ENCODE measurements at regions not wholly inside any gene's neighbourhood (a gene's known extent, or its start where the extent isn't known, plus 50 kb on each side); places are given as distances from the start of the nearest gene placed in this dataset.

DNA sequence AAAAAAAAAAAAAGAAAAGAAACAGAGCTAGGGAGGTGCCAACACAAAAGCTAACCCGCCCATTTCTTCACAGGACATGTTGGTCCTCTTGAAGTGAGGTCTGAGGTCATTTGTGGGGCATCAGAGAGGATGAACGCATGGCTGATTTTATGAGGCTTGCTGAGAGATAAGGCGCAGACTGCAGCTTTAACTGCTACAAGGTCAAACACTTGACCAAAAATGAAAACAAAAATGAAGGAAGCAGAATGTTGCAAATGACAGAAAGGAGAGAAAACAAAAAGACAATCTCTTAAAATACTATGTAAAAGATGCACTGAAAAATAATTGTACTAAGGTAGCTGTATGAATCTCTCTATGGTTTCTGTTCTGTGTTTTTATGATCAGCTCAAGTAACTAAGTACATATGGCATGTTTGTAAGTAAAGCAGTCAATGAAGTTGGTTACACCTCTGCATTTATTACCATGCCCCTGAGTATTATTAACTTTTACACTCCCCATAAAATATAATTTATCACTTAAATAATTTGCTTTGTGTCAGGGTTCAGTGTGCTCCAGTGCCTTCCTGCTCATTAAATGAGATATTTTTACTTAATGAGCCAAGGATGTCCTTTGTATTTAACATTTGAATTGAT lies 249.1 kb upstream of the NR5A2 start:
- peak overlapping the region in 1 of 3 experiments; percentile 74 for H3K27ac Mint-ChIP-seq
- H3K9me3 Mint-ChIP-seq: no peaks in the 10 kb centered on the region
- TF ChIP-seq, protein P1, sequence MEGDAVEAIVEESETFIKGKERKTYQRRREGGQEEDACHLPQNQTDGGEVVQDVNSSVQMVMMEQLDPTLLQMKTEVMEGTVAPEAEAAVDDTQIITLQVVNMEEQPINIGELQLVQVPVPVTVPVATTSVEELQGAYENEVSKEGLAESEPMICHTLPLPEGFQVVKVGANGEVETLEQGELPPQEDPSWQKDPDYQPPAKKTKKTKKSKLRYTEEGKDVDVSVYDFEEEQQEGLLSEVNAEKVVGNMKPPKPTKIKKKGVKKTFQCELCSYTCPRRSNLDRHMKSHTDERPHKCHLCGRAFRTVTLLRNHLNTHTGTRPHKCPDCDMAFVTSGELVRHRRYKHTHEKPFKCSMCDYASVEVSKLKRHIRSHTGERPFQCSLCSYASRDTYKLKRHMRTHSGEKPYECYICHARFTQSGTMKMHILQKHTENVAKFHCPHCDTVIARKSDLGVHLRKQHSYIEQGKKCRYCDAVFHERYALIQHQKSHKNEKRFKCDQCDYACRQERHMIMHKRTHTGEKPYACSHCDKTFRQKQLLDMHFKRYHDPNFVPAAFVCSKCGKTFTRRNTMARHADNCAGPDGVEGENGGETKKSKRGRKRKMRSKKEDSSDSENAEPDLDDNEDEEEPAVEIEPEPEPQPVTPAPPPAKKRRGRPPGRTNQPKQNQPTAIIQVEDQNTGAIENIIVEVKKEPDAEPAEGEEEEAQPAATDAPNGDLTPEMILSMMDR (IDR thresholded peaks at IDR 0.05; ENCODE audit: unreplicated experiment in 3 of 3): no peak
- H3K4me1 Mint-ChIP-seq: peaks cover 5% of the 10 kb centered on the region
- no peaks in the 10 kb centered on the region for H3K36me3 Mint-ChIP-seq (ENCODE audit: low read depth)
- H3K4me3 Mint-ChIP-seq: no peak overlapping the region
- no peaks in the 10 kb centered on the region for H3K27me3 Mint-ChIP-seq (ENCODE audit: low read depth)

DNA sequence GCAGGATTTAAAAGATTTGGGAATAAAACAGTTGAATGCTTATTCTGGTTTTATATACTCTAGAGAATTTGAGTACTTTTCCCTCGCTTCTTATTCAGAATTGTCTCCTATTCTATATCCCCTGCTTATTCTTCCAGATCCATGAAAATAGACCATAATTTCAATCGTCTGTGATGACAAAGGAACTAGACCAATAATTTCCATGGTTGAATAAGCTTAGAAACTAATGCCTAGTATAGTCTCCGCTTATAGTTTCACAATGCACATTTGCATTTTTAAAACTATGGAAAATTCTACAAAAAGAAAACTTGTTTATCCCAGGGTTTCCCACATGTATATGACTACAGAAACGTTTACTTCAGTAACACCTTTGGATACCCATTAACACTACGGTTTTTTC lies 247.4 kb upstream of the NR5A2 start:
- Mint-ChIP-seq H3K27ac (no peak overlapping the region), H3K9me3 (no peaks in the 10 kb centered on the region), H3K4me3 (no peak overlapping the region), H3K27me3 (ENCODE audit: low read depth) (no peaks in the 10 kb centered on the region), H3K4me1 (peaks cover 10% of the 10 kb centered on the region), H3K36me3 (ENCODE audit: low read depth) (no peaks in the 10 kb centered on the region)
- TF ChIP-seq, protein P1 (IDR thresholded peaks at IDR 0.05; ENCODE audit: unreplicated experiment in 3 of 3): no peak

DNA sequence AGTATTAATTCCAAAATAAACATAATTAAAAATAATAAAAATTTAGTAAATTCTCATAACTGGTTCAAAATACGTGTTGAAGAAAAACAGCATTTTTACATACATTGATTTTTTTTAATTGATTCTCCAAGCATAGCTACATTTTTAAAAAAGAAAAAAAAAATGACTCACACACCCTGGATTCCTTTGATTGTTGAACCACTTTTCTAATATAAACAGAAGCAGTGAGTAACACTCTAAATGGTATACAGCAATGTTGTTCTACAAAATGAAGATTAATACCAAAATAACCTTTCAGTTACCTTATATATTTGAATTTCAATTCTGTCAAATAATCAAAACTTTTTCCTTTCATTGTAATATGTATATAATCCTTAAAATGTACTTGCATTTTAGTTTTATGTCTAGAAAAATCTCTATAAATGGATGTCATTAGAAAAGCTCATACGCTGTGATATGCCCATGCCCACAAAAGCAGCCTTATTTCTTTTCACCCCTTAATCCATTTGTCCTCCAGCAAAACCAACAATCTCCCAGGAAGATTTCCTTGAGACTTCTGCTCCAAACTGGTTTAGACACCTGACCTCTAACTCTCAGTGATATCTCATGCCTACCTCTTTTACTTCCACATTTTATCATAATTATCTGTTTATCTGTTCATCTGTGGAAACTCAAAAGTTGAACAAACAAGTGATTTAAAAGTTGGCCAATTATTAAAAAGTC lies 246.4 kb upstream of the NR5A2 start:
- Mint-ChIP-seq H3K27ac (no peak overlapping the region), H3K4me3 (no peak overlapping the region), H3K4me1 (peaks cover 10% of the 10 kb centered on the region), H3K27me3 (ENCODE audit: low read depth) (no peaks in the 10 kb centered on the region), H3K9me3 (no peaks in the 10 kb centered on the region), H3K36me3 (ENCODE audit: low read depth) (no peaks in the 10 kb centered on the region)
- TF ChIP-seq, protein P1 (IDR thresholded peaks at IDR 0.05; ENCODE audit: unreplicated experiment in 3 of 3): no peak

DNA sequence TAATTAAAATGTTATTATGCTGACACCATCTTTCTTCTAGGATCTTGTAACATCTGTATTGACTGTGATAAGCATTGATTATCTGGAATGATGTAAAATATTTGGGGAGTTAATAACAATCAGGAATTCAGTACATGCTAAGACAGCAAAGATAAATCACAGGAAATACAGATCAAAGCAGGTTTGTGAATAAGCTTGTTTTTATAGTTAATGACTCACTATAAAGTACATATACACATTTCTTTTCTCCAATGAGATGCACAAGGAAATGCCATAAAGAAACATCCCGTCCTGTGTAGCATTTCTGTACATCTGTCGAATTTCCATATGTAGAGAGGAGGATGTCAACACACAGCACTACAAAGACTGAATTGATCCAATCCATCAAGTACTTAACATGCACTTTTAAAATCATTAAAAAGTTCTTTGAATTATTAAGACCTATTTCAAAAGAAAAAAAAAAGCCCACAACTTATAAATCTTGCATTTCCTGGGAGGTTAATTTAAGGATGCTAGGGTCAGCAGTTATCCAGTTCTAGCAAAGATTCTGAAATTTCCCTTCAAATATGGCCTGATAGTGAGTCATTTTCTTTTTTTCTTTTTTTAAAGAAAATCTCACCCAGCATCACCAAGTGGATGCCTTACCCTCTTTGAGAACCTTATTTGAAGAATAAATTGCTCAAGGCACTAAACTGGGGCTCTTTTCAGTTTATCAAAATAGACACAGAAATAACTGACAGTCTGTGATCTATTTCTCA lies 243.2 kb upstream of the NR5A2 start:
- Mint-ChIP-seq H3K9me3 (no peaks in the 10 kb centered on the region), H3K27ac (no peak overlapping the region), H3K27me3 (ENCODE audit: low read depth) (no peaks in the 10 kb centered on the region), H3K36me3 (ENCODE audit: low read depth) (no peaks in the 10 kb centered on the region), H3K4me3 (no peak overlapping the region), H3K4me1 (peaks cover 5% of the 10 kb centered on the region)
- TF ChIP-seq, protein P1 (IDR thresholded peaks at IDR 0.05; ENCODE audit: unreplicated experiment in 3 of 3): no peak

DNA sequence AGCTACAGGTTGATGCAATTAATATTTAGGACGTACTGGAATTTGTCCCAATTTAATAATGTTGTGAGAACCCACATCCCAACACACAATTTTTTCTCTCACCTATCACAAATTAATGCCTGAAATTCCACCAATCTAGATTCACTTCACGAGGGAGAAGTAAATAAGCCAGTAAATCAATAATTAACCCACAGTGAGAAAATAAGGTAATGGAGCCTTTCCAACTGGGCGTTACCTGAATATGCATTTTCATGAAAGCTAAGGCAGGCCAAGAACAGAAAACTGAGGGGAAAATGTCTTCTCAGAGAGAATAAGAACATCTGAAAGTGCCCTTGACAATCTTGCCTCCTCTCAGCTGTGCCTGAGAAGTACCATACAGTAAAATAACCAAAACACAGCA lies 240.8 kb upstream of the NR5A2 start:
- H3K4me3 Mint-ChIP-seq: no peak overlapping the region
- H3K36me3 Mint-ChIP-seq (ENCODE audit: low read depth): no peaks in the 10 kb centered on the region
- no peaks in the 10 kb centered on the region for H3K27me3 Mint-ChIP-seq (ENCODE audit: low read depth)
- peaks cover 5% of the 10 kb centered on the region for H3K4me1 Mint-ChIP-seq
- H3K27ac Mint-ChIP-seq: no peak overlapping the region
- no peaks in the 10 kb centered on the region for H3K9me3 Mint-ChIP-seq
- TF ChIP-seq, protein P1 (IDR thresholded peaks at IDR 0.05; ENCODE audit: unreplicated experiment in 3 of 3): no peak
